Stimulated activated CD4-positive, alpha-beta T cell treated with anti-CD3 and anti-CD28 coated beads, Interleukin-12 subunit alpha, Interleukin-12 subunit beta, amount 100 ng/mL, for 48 hours (primary cell): ENCODE measurements at regions not wholly inside any gene's neighbourhood (a gene's known extent, or its start where the extent isn't known, plus 50 kb on each side); places are given as distances from the start of the nearest gene placed in this dataset.
"Not testable (repeated sequence)": the region's sequence is repeated elsewhere in the genome, so short reads cannot be mapped to it uniquely, and the experiment has no call there.

Experiments
- DNase-seq, 3 donors: peaks; one replicate each; pipeline ENCODE4 v3.0.0-alpha.2; 2020; ENCODE audit warnings: low read depth in 2 of 3, low spot score in 1 of 3

DNA sequence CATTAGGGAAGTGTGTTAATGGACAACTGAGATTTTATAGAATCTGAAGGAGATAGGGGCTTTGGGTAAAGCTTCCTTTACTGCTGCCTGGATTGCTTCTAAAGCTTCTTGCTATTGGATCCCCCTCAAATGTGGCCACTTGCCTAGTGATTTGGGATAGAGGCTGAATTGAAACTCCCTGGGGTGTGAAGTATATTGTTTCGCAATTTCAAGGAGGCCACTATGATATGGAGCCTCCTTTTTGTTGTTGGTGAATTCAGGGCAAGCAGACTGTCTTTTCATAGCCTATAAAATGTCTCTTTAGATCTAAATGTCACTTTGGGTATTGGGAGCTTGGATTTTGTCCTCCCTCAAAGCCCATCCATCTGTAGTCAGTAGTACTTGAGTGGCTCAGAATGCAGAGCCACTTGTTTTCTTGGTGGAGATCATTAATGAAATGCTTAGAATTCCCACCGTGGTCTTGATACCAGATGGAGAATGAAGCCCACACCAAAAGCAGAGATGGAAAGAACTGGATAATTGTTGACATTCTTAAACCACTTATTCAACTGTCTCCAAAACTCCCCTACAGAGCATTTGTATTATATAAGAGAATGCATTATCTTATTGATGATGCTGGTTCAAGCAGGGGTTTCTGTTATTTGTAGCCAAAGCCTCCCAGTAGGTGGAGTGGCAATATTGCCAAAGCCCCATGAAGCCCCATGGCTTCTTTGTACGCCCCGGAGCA, 144.3 kb upstream of the KCNE2 start:
- DNase-seq, result no peak

DNA sequence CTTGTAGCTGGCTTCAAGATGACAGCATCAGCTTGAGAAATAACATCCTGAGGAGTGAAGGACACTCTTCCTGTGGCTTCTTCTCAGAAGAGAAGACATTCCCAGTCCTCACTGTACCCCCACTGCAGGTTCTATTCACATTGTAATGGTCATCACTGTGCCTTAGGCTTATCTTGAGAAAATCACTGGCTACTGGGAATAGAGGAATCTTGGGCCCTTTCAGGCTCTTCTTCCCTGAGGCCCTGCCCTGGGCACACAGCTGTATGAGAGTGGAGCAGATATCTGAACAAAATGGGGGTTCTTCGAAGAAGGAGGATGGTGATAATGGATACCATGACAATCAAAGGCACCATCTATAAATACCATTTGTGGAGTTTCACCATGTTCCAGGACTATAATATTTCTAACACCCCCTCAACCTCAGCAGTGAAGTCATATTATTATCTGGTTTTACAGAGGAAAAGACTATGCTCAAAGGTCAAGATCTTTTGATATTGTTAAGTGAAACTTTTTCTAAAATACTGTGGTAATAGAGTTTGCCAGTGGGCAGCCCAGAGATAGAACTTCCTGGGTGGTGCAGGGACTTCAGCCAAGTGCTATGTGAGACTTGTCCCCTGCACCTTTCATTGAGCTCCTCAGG, 143.1 kb upstream of the KCNE2 start:
- DNase-seq, result no peak

DNA sequence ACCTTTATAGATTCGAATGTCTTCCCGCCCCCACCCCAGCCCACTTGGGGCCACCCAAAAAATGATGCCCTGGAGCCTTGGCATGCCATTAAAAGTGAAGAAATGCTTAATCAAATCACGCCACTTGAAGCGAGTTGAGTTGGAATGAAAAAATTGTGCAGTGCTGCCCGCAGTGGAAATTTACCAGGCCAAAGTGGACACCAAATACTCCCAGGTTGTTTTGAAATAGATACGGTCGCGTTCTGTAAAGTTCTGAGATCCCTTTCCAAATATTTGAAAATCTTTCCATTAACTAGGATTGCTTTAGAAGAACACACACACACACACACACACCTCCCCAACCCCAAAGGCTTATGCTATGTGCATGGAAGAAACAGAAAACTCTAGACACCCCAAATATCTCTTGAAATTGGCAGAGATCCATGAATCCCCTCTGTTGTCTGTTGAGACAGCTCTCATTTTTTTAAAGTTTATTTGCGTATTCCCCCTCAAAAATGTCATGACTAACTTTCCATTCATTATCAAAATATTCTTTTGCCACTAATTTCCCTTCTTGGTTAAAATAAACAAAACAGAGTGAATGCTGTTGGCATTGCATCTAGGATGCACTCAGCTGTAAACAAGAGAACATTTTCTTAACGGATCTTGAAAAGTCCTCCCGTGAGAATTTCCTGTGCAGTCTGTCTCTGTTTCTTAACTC, 142.3 kb upstream of the KCNE2 start:
- DNase-seq, result no peak

DNA sequence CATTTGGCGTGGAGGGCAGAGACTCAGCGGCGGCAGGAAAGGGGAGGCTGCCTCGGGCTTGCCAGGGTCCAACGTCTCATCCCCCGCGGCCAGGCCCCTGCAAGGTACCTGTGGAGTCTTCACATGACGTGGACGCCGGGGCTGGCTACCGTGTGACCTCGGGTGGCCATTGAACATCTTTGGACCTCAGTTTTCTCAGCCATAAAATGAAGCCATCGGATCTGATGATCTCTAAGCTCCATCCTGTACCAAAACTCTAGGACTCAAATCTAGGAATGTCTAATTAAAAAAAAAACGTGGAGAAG, 141.8 kb upstream of the KCNE2 start:
- DNase-seq, result no peak

DNA sequence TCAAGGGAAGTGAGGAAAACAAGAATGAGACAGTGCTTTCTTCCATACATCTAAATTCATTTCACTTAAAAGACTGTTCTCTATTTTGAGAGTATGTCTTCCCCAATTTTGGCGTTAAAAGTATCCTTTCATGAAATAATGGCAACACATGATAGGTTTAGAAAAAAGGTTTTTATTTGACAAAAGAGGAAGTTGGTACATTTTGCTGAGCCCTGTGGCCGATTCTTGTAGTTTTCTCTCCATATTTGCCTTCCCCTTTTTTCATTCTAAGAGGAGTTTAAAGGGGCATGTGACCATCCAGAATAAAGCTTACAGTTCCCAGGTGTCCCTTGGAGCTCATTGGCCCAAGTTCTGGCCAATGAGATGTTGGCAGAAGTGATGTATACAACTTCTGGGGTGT, 140.4 kb upstream of the KCNE2 start:
- no peak for DNase-seq

DNA sequence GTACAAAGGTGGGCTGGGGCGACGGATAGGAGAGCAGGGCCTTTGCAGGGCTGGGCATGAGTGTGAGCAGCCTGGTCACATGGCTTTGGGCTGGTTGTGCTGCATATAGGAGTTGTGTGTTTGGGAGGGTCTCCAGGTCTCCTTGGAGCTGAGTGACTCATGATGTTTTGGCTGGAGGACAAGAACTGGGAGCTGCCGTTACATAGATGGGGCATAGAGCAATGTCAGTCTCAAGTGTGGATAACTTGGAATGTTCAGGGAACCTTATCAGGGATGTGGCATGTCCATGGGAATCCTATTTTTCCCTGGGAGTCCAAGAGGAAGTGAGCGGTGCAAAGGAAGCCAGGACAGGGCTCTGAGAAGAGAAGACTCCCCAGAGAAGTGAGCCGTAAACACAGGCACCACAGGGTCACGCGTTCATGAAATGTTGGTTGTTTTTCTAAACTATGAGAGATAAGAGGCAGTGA, 136.4 kb upstream of the KCNE2 start:
- no peak for DNase-seq

DNA sequence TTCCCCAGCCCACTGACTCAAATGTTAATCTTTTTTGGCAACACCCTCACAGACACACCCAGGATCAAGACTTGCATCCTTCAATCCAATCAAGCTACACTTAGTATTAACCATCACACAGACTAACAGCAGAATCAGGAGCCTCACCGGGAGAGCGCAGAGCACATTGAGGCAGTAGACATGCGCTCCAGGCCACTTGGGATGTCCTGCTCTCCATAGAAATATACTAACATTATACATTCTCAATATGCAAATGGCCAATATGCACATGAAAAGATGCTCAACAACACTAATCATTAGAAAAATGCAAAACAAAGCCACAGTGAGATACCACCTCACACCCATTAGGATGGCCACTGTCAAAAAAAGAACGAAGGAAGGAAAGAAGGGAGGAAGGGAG, 135.0 kb upstream of the KCNE2 start:
- no peak for DNase-seq

DNA sequence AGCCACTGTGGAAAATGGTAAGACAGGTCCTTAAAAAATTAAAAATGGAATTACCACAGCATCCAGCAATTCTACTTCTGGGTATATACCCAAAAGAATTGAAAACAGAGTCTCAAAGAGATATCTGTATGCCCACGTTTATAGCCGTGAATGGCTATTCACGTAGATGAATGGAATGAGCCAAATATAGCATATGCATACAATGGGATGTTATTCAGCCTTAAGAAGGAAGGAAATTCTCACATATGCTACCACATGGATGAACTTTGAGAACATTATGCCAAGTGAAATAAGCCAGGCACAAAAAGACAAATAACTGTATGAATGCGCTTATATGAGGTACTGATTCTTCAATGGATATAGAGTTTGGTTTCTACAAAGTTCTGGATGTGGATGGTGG, 134.5 kb upstream of the KCNE2 start:
- DNase-seq, result no peak

DNA sequence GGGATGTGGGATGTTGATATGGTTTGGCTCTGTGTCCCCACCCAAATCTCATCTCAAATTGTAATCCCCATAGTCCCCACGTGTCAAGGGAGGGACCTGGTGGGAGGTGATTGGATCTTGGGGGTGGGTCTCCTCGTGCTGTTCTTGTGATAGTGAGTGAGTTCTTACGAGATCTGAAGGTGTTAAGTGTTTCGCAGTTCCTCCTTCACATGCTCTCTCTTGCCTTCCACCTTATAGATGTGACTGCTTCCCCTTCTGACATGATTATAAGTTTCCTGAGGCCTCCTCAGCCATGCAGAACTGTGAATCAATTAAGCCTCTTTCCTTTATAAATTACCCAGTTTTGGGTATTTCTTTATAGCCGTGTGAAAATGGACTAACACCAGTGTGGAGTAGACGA, 130.1 kb upstream of the KCNE2 start:
- not testable (repeated sequence) for DNase-seq

DNA sequence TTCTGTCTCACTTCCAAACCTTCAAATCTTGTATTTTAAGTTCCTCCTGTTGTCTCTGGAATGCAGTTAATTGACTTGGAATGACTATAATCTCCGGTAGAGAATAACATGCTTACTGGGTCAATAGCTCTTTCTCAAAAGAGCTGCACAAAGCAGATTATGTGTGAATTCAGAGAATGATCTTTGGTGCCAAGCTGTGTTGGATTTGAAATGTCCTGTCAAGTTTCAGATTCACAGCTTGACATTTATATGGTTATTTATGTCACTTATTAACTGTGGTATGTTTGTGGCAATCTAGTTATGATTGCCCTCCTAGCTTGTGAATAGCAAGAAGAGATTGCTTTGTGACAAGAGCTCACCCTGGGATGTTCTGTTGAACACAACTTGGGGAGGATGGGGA, 128.3 kb upstream of the KCNE2 start:
- DNase-seq, result no peak

DNA sequence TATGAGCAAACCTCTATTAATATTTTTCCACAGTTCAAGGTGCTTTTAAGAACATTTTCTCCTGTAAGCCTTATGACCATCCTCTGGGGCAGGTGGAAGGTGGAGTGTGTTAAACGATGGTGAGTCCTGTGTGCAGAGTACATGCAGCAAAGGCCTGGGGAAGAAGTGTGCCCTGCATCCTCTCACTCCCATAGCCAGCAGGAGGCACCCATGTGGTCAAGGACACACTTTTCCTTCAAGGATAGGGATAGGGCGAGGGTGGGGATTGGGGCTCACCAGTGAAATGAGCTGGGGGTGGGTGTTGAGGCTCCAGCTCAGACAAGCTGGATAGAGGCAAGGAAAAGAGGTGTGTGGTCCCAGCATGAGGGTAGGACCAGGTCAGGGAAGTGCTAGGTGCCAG, 120.8 kb upstream of the KCNE2 start:
- no peak for DNase-seq

DNA sequence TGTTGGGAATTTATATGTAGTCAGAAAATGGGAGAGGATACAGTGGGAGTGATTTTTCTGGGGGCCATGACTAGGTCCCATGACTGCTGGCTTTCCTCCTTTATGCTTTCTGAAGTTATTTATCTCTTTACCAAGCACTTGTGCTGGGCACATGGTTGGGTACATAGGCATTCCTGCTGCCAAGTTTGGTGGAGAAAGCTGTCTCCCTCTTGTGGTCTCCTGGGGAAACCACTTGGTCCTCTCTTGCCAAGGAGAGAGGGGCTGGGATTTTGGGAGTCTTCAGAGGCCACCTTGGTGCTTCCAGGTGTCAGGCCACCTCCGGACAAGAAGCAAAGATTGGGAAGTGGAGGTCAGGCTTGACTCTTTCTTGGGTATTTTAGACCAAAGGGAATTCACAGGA, 120.2 kb upstream of the KCNE2 start:
- peak in 2 of 3 donors; percentile 3 to 8 for DNase-seq

DNA sequence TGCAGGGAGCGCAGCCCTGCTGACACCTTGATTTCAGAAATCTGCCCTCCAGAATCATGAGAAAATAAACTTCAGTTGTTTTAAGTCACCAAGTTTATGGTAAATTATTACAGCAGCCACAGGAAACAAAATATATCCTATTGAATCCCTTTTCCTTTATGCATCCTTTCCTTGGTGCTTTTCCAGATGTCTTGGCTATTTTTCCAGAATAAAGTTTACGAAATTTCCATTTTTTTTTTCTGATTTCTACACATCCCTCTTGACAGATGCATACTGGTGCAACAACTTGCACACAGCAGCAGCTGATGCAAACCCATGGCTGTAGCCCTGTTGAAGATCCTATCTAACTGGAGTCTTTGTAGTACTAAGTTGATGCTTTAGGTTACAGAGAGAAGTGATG, 111.1 kb upstream of the KCNE2 start:
- DNase-seq, result no peak

DNA sequence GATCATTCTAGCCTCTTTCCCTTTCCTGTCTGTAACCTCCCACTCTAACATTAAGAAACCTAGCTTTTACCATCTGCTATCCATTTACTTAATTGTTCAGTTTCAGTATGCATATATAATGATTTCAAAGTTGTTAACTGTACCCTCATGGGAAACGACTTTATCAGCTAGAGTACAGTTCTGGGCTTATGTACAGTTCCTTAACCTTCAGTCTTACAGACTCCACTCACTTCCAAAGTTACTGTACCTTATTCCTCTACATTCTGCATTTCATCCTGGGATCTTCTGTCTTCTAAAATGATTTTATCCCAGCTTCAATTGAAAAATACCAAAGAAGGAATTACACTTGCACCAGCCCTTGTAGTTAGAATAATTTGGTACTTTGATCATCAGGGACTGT, 108.7 kb upstream of the KCNE2 start:
- DNase-seq, result no peak

DNA sequence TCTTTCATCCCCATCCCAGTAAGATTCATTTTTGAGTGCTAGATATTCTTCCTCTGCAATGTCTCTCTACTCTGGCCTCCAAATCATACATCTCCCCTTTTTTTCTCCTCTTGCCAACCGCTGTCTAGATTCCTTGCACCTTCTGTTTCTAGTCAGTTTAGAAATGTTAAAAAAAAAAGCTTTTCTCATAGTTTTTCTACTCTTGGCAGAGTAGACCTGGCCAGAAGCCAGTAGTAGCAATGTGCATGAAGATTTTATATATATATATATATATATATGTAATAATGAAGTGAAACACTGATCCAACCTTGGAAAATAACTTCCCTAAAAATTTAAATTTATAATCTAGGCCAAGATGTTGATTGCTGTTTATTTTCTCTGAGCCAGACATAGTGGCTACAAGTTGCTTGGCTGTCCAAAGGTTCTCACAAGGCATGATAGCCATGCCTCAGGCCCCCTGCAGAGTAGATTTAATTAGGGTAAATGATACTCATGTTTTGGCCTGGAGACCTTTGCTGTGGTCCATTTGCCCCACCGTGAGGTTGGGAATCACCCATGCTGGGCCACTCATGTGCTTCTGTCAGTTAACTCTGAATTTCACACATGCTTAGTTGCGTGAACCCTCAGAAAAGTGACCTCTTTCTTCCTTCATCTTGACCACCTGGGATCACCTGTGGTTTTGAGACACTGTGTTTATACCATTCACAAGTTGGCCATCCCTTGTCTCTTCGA, 103.4 kb upstream of the KCNE2 start:
- DNase-seq, result no peak

DNA sequence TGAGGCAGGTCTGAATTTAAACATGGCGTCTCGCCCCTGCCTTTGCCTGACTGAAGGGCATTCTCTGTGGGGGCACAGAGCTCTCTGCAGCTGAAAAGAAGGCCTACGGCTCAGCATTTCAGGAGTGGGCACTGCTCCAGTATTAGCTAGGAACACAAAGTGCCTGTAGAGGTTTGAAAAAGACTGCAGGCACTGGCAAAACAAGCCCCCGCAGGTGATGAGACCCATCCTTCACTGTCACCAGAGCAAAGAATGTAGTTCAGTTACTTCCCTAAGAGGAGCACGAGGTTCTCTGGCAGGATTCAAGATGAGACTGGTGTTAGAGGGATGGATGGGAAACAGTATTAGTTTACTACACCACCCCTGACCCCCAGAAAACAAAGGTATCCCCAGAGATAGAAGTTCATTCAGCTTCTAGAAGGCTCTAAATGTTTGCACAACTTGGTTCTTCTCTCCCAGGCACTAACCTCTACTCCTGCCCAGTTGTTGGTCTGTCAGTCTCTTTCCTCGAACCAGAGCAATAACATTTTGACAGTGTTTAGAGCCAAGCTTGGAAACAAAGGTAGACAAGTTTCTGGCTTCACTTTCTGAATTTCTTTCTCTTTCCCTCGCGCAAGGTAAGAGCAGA, 101.9 kb upstream of the KCNE2 start:
- DNase-seq, result no peak

DNA sequence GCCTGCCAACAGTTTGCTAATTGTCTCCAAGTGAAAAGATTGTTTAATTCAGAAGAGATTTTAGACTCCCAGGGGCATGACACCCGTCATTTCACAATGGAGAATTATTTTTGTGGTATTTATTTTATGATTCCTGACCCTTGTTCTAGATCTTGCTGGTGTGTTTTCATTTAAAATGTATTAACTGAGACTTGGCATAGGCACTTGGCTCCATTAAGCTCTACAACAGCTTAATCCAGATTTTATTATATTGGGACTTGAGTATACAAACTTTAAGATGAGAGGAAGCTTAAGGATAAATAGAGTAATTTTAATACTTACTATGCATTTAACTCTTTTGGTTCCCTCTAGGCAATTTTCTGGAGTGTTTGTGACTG, 101.3 kb upstream of the KCNE2 start:
- no peak for DNase-seq

DNA sequence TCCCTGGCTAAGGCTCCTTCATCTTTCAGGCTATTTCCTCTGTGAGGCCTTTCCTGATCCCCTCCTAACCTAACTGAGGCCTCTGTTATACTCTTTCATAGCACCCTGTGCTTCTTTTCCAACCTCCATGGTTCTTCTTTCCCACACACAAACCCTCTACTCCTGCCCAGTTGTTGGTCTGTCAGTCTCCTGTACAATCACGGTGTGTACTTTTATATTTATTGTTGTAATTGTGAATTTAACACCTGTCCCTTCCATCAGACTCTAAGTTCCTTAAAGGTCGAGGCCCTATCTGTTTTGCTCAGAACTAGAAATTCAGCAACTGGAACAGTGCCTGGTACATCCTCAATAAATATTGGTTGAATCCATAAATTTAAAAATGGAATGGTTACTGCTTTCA, 100.2 kb upstream of the KCNE2 start:
- no peak for DNase-seq

DNA sequence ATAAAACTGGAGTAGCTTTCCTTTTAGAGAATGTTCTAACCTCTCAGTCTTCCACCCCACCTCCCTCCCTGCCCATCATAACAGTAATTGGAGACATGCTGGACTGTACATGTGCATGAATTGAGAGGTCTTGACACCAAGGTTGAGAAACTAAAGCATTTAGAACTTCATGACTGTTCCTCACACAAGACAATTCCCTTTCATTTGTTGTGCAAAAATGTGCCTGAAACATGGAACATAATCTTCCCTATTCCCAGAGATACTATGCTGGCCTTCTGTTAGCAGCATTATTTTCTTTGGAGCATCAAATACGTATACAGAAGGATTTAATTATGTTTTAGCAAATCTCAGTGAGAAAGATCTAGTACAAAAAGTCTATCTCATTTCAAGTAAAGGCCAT, 97.5 kb upstream of the KCNE2 start:
- DNase-seq, result no peak

DNA sequence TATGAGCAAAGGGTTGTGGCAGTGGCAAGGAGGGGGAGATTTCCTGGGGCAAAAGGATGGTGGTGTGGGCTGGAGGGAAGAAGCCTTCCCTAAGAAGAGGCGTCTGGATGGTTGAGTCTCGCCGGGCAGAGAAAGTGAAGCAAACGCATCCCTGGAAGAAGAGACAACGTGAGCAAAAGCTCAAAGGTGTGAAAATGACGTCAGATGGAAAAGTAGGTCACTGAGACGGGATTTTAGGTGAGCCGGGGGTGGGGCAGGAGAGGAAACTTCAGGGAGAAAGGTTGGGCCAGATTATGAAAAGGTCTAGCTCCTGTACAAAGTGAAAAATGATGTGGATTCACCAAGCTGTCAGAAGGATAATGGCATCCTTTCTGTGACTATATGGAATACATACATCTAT, 95.3 kb upstream of the KCNE2 start:
- no peak for DNase-seq

DNA sequence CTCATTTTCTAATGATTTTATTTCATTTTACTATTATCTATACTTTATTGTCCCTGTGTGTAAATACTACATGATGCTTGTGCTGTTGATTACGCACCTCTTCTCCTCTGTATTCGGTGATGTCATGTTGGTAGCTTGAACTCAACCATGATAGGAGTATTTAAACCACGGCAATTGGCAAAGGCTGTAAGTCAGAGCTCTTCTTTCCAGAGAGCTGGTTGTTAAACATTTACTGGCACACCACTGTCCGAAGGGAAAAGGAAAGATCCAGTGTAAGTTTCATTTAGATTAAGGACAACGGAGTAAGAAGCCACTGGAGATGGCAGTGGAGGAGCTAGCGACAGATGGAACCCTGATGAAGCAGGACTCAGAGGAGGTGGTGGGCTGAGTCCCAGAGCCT, 93.4 kb upstream of the KCNE2 start:
- DNase-seq, result no peak
